ENCODE measurements at regions not wholly inside any gene's neighbourhood (a gene's known extent, or its start where the extent isn't known, plus 50 kb on each side); places are given as distances from the start of the nearest gene placed in this dataset.
"Not testable (repeated sequence)": the region's sequence is repeated elsewhere in the genome, so short reads cannot be mapped to it uniquely, and the experiment has no call there.

DNA sequence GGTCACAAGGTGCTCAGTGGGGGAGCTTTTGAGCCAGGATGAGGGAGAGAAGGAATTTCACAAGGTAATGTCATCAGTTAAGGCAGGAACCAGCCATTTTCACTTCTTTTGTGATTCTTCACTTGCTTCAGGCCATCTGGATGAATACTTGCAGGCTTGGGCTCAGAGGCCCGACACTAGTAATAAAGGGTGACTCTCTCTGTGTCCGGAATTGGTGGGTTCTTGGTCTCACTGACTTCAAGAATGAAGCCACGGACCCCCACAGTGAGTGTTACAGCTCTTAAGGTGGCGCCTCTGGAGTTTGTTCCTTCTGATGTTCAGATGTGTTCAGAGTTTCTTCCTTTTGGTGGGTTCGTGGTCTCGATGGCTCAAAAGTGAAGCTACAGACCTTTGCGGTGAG is 131.8 kb upstream of the RXFP2 start:
- TF ChIP-seq, protein P1, sequence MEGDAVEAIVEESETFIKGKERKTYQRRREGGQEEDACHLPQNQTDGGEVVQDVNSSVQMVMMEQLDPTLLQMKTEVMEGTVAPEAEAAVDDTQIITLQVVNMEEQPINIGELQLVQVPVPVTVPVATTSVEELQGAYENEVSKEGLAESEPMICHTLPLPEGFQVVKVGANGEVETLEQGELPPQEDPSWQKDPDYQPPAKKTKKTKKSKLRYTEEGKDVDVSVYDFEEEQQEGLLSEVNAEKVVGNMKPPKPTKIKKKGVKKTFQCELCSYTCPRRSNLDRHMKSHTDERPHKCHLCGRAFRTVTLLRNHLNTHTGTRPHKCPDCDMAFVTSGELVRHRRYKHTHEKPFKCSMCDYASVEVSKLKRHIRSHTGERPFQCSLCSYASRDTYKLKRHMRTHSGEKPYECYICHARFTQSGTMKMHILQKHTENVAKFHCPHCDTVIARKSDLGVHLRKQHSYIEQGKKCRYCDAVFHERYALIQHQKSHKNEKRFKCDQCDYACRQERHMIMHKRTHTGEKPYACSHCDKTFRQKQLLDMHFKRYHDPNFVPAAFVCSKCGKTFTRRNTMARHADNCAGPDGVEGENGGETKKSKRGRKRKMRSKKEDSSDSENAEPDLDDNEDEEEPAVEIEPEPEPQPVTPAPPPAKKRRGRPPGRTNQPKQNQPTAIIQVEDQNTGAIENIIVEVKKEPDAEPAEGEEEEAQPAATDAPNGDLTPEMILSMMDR (IDR thresholded peaks at IDR 0.05) = not testable (repeated sequence)
- not testable (repeated sequence) for TF ChIP-seq POLR2A (IDR thresholded peaks at IDR 0.05)
